Fibroblast of upper back skin (primary cell): ENCODE measurements at regions not wholly inside any gene's neighbourhood (a gene's known extent, or its start where the extent isn't known, plus 50 kb on each side); places are given as distances from the start of the nearest gene placed in this dataset.

ENCODE experiments used
- DNase-seq: peaks from one replicate; pipeline ENCODE4 v3.0.0-alpha.2; 2013

DNA sequence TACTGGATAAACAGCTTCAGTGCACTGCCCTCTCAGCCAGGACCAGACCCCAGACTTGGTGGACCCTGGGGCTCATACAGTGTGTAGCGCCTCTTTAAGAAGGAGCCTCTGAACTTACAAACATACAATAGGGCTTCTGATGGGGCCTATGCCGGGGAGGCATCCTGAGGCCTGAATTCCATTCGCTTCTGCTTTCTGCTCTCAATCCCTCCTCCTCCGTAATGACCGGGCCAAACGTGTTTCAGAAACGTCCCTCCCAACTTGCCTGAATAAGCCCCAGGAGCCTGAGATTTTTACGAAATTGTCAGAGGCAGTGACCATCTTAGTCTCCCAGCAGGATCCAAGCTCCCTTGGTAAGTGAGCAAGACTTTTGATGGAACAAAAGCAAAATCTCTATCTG, 128.1 kb upstream of the BOD1 start:
- DNase-seq: no peak

DNA sequence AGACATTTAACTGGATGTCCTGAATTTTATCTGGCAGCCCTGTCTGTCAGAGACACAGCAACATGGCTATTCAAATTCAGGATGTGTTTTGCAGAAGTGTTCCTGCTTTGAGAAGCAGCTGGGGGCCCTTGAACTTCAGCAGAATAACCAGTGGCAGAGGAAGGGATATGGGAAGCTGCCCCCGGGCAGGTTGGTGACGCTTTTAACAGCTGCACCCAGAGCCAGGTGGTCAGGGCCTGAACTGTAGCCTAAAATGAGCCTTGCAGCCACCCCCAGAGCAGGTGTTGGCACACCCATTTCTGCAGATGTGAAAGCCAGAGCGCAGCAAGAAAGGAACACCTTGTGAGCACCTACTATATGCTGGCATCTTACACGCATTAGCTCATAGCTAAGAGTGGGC, 128.7 kb upstream of the BOD1 start:
- DNase-seq: no peak

DNA sequence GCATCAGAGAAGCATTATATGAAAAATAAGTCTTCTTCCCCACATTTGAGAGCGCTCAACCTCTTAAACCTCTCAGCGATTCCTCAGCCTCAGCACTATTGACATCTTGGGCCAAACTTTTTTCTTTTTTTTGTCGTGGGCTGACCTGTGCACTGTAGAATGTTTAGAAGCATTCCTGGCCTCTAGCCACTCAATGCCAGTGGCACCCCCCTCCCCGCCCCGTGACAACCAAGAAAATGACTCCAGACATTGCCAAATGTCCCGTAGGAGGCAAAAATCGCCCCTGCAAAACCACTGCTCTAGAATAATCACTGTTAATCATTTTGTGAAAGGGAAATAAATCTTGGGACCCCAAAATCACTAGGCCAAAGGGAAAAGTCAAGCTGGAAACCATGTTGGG, 129.1 kb upstream of the BOD1 start:
- DNase-seq: no peak

DNA sequence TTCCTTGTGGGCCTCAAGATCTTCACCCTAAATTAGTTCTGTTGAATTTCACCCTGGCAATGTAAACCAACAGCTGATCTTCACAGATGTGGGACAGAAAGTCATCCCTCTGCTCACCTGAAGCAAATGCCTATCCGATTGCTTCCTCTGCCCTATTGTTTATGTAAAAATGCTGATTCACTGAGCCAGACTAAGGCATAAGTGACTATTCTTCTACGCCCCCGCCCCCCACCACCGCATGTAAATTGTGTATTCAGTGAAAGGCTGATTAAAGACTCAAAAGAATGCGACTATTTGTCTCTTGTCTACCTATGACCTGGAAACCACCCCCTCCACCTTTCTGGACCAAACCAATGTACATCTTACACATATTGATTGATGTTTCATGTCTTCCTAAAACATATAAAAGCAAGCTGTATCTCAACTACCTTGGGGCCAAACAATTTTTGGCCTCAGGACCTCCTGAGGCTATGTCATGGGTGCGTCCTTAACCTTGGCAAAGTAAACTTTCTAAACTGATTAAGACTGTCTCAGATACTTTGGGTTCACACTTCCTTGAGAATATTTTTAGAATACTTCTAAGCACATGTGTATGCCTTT, 129.7 kb upstream of the BOD1 start:
- DNase-seq: no peak

DNA sequence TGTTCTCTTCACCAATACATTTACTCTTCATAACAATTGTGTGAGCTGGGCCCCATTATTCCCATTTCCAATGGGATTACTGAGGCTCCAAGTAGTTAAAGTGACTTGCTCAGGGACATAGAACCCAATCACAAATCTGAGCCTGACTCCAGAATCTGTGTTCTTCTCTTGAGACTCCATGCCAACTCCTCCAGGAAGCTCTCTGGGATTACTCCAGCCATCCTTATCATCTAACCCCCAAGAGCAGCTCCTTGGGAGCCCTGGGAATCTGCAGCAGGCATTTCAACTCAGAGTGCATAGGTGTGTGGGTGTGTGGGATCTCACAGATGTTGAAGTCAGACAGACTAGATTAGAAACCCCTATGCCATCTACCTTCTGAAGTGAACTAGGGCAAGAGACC, 131.4 kb upstream of the BOD1 start:
- DNase-seq: no peak

DNA sequence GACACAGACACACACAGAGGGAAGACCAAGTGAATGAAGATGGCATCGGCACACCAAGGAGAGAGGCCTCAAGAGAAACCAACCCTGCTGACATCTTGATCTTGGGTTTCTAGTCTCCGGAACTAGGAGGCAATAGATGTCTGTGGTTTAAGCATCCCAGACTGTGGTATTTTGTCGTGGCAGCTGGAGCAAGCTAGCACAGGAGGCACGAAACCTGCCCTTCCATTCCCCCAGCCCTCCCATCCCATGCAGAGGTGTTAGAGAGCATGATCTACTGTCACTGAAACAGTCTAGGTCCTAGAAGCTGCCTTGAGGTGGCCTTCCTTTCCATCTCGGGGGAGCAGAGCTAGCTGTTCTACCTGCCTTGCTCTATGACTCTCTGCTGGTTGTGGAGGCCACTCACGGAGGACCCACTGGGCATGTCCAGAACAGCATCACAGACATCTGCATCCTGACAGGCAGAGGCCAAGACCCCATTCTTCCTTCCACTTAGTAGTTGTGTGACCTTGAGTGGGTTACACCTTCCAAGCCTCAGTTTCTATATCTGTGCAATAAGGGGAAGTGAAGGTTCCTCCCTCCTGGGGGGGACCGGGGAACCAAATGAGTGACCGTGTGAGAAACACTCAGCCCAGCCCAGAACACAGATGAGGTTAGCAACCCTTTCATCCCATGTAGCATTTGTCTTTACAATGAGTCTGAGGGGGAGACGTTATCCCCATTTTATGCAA, 134.3 kb upstream of the BOD1 start:
- no peak for DNase-seq

DNA sequence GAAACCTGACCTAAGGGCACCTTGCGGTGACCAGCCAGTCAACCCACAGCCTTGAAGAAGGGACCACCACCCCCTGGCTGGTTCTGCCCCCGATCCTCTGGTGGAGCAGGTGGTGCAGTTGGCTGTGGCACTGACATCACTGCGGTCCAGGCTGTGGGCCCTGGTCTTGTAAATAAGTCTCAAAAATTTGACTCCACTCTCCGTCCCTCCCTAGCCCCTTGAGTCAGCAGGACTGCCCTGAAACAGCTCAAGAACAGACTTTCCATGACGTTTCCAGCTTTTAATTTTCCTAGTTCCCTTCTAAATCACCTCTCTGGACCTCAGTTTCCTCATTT, 134.8 kb upstream of the BOD1 start:
- DNase-seq: no peak

DNA sequence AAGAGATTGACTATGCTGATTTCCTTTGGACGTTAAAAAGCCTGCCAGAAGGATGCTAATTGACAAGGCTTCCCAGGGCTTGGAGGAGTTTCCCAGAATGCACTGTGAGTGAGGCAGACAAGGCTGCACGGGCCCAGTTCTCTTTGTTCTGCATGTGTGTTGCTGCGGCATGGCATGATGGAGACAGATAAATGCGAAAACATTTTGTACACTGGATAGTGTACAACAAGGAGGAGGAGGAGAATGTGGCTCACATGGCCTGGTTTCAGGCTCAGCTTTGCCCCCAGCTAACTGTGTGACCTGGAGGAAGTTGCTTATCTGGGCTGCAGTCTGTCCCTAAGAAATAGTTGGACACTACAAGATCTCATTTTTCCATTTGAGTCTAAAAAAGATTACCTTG, 135.5 kb upstream of the CPEB4 start:
- DNase-seq: no peak

DNA sequence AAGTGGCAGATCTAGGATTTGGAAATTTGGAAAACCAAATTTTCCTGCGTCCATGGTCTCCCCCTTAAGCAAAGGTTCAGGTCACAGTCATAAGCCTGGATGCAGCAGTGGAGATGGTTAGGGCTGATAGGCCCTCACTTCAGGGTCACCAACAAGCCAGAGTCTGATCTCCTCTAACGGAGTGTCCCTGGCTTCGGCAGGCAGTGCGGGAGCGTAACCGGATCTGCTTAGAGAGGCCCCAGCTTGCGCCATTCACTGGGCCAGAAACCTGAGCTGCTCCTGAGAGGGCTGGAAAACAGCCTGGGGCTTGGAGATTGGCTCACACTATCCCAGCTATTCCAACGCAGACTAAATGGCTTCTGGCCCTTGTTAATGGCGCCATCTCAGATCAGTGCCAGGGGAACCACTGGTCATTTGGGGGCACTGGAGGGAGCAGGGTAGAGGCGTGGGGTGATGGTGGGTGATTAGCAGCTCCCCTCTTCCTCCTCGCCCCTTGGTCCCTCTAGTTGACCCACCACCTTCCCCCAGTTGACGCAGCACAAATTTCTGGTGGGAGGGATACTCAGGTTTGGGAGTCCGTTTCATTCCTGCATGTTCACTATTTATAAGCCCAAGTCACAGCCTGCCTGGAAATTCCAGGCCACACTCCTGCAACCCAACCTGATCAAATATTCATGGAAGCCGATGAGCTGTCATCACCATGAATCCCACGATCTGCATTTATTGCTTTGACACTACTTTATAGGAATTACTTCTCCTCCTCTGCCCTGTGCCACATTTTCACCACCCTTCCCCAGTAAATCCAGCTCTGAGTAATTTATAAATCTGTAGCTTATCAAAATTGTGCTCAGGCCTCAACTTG, 134.6 kb upstream of the CPEB4 start:
- DNase-seq: peak; percentile 28

DNA sequence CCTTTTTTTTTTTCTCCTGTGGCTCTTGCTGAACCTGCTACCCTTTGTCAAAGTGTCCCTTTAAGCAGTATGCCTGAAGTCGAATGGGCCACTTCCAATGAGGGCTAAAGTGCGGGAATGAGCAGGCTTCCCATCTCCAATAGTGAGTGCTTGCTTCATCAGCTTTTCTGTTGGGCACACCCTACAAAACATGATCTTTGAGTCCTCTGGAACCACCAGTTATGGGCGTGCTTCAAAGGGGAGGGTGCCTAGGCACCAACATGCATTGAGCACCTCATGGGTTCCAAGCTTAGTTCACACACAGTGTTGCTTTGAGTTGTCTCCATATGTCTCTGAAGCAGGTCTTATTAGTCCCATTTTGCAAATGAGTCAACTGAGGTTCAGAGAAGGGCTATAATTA, 132.8 kb upstream of the CPEB4 start:
- no peak for DNase-seq

DNA sequence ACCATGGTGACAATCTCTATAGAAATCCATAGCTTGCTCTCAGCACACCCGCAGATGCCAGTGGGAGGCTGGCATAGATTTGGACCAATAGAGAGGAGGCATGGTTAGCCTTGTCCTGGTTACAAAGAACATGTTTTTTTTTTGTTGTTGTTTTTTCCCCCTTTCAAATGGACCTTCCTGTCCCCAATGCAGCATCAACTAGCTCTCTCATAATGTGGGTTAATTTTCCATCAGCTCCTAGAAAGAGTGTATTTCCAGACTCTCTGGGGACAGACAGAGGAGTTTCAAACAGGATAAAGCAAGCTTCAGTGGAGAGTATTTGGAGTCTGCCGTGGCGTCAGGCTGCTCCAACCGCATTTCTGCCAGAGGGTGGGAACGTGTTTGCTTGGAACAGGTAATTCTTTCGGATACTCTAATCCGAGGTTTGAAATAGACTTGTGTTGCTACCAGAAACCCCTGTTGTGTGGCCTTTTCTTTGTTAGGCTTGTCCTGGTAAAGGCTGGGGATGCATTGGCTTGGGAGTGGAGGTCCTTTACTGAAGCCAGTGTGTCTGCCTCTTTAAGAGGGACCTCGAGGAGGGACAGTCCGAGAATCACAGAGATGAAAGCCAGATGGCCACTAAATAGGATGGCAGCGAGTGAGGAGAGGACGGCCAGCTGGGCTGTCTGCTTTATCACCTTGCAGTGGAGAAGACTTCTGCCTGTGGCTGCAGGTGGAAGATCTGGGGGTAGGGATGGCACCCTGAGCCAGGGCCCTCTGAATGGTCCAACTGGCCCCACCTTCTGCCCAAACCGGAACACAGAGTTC, 130.5 kb upstream of the CPEB4 start:
- DNase-seq: no peak

DNA sequence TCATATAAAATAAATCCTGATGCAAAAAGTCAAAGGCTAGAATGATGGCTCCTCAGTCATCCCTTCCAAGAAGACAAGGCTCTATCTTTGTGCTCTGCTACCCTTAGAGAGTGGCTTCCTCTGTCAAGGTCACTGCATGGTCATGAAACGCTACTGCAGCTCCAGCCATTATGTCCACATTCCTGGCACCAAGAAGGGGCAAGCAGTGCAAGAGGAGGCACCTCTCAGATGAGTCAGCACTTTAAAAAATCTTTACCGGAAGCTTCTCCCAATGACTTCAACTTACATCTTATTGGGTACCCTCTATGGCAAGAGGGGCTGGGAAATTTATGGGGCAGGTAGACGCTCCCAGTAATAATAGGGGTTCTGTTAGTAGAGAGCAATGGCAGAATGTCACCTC, 129.5 kb upstream of the CPEB4 start:
- no peak for DNase-seq

DNA sequence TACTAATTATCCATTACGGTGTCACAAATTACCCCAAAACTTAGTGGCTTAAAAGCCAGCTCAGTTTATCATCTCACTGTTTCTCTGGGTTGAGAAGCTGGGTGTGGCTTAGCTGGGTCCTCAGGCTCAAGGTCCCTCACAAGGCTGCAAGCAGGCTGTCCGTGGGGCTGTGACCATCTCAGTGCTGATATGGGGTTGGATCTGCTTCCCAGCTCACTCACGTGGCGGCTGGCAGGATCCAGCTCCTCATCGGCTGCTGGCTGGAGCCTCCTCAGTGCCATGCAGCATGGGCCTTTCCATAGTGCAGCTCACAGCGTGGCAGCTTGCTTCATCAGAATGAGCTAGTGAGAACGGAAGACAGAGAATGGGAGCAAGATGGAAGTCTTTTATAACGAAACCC, 128.5 kb upstream of the CPEB4 start:
- DNase-seq: no peak

DNA sequence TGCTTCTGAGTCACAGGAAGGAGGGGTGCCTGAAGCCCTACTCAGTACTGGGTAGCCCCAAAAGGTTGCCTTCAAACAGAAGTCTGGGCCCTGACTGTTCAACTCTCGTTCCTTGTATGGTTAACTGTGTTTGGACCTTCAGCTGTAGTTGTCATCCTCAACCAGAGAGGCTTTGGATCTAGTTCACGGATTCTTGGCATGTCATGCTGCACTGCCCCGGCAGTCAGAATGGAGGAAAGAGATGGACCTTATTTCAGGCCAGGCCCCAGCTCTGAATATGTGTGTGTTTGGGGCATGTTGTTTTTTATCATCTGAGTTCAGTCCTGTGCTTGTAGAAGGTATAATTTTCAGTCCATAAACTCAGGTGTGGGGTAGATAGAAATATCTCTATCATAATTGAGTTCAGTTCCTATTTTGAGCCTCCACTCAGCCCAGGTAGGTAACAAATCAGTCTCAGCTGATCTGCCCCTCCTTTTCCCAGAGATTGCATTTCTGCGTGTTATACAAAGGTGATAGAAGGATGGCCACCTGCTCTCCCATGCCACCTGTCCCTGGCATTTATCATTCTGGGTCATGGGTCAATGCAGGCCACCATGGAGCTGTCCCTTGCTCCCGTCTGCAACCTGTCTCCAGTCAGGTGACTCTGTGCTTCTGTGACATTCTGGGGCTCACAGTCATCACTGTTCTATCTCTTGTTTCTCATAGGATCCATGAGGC, 127.5 kb upstream of the CPEB4 start:
- no peak for DNase-seq

DNA sequence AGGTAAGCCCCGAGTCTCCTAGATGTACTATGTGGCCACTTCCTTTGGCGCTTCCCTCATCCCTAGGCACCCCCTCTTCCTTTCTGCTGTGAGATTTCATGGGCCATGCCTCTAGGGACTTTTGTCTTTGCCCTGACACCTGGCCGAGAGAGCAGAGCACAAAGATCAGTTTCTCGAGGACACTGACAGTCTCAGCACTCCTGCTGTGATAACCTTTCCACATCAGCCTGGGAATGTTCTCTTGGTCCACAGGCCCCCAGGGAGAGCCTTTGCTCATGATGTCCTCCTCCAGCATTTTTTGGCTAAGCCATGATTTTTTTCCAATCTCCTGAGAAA, 127.0 kb upstream of the CPEB4 start:
- DNase-seq: no peak

DNA sequence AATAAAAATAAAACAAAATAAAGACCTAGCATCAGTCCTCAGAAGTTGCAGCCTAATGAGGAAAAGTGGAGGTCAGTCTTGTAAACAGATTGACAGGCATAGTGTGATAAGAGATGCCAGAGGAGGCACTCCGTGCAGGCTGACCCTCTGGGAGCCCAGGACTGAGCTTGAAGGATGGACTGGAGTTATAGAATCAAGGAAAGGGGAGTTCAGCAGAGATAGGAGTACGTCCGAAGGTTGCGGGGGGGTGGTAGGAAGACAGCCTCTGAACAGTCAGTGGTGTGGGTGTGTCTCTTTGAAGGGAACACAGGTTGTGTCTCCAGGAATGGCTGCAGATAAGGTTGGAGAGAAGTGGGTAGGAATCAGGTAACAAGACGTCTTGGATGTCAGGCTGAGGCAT, 126.1 kb upstream of the CPEB4 start:
- no peak for DNase-seq

DNA sequence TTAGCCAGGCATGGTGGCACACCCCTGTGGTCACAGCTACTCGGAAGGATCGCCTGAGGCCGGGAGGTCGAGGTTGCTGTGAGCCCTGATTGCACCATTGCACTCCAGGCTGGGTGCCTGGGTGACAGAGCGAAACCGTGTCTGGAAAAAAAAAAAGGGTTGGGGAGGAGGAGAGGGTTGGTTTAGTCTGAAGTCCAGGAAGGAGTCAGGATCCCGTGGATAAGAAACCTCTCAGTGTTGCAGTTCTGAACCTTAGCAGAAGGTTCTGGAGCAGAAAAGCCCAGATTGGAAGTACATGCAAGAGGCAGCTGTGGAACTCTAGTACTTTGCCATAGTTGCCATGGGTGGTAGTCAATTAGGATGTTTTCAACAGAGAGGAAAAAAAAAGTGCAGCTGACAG, 125.2 kb upstream of the CPEB4 start:
- DNase-seq: no peak

DNA sequence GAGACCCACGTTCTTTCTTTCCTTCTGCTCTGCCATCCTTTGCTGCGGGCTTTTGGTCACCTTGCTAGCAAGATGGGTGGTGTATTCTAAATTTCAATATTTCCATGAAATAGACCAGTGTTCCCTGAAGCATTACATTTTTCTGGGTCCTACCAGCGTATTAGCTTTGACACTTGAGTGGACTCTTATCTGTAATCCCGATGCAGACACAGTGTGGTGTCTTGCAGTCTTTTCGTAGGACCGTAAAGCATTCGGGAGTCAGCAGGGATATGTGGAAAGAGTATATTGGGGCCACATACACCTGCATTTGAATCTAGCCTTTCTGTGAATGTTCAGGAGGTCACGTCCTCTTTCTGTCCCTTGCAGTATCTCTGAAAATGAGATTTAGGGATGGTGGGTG, 124.7 kb upstream of the CPEB4 start:
- DNase-seq: no peak

DNA sequence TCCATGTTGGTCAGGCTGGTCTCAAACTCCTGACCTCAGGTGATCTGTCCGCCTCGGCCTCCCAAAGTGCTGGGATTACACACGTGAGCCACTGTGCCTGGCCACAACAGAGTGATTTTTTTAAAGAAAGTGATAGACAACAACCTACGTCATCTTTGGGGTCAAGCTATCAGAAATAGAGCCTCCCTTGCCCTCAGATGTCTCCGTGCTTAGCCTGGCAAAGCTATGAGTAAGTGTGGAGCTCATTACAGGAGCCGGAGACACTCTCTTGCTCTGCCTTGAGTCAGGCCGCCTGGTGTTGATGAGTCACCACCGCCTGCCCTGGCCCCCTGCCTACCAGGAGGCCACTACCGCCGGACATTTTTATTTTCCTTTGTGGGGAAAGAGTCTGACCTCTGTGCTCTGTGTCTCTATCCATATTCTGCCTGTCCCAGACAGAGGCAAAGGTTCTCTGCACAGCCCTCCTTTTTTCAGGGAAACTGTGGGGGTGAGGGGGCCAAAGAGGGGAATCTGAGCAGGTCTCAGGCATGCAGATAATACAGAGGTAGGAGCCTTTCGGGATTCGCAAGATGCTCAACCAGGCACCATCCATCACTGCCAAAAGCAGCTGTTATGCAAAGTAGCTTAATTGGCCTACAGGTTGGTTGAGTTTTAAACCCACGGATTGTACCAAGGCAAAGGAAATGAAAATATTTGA, 123.7 kb upstream of the CPEB4 start:
- peak; percentile 94 for DNase-seq

DNA sequence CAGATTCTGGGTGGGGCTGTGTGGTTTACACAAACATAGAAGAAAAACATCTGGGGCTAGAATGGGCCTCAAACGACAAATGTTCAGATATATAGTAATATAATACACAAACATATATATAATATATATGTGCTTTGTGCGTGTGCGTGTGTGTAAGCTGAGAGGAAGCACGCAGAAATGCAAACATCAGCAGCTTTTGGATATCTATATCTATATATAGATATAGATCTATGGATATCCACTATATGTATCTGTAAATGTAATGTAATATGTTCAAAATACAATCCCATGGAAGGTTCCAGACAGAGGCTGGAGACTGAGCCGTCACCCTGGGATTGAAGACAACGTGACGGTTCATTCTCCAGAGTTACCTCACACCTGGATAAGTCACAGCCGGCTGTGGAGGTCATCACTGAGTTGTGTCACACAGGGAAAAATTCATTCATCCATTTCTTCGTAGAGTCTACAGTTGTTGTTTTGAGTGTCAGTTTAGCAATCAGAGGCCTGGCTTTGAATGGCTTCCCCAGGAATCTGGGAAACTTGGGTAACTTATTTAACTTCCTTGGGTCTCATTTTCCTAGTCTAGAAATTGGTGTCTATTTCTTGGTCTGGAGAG, 123.0 kb upstream of the CPEB4 start:
- no peak for DNase-seq

DNA sequence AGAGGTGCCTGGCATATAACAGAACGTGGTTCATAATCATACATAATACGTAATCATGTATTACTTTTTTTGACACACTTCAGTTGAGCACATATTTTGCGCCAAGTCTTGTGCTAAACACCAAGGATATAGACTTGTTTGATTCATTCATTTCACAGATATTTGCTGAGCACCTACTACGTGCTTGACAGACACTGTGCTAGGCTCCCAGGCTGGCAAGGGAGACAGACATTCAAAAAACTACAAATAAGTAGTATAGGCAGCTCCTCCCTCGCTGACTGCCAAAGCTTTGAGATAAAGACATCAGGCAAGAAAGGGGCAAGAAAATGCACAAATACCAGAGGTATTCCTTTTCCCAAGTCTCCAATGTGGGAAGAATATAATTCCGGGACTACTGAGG, 122.5 kb upstream of the CPEB4 start:
- DNase-seq: no peak
